ENCODE measurements at regions not wholly inside any gene's neighbourhood (a gene's known extent, or its start where the extent isn't known, plus 50 kb on each side); places are given as distances from the start of the nearest gene placed in this dataset.

DNA sequence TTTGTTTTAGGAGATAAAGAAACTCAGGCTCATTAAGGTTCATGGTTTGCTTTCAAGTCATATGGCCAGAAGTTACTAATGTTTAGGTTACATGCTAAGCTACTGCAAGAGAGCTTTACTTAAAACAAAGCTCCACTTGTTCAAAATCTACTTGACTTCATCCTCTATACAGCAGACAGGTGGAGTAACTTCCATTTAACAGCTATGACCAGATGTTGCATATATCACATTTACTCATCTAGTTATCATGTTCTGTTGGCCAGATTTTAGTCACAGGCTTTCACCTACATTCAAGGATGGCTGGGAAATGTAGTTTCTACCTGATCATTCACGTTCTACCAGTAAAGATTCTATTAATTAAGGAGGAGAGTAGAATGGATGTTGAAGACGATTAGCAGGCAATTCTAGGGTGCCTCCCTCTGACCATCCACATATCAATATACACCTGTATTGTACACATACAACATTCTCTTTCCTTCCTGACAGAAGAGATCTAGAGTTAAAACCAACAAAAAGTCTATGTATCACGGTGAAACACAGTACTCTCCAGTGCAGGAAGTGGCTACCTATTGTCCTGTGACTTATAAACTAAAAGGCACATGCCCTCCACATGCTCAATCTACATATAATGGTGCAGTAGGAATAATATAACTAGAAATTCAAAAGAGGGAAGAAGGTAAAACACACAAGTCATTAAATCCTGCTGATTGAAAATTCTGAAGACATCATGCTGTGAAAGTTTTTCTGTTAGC, 488.0 kb downstream of the MDFIC start:
- TF ChIP-seq POLR2A (IDR thresholded peaks at IDR 0.05; ENCODE audit: low read depth, low read length): no peak
- TF ChIP-seq, protein P1, sequence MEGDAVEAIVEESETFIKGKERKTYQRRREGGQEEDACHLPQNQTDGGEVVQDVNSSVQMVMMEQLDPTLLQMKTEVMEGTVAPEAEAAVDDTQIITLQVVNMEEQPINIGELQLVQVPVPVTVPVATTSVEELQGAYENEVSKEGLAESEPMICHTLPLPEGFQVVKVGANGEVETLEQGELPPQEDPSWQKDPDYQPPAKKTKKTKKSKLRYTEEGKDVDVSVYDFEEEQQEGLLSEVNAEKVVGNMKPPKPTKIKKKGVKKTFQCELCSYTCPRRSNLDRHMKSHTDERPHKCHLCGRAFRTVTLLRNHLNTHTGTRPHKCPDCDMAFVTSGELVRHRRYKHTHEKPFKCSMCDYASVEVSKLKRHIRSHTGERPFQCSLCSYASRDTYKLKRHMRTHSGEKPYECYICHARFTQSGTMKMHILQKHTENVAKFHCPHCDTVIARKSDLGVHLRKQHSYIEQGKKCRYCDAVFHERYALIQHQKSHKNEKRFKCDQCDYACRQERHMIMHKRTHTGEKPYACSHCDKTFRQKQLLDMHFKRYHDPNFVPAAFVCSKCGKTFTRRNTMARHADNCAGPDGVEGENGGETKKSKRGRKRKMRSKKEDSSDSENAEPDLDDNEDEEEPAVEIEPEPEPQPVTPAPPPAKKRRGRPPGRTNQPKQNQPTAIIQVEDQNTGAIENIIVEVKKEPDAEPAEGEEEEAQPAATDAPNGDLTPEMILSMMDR (IDR thresholded peaks at IDR 0.05; ENCODE audit: extremely low read depth in 1 of 2, insufficient read depth in 1 of 2, low read depth in 1 of 2, low read length in 2 of 2): no peak
- no peak for TF ChIP-seq EZH2 (IDR thresholded peaks at IDR 0.05; ENCODE audit: borderline replicate concordance, low read depth, low read length, severe bottlenecking)
- no peak for TF ChIP-seq POLR2AphosphoS5 (IDR thresholded peaks at IDR 0.05; ENCODE audit: insufficient read depth, low read depth, low read length)
- TF ChIP-seq FOS (IDR thresholded peaks at IDR 0.05; ENCODE audit: borderline replicate concordance, insufficient read depth, low read length): no peak

All from endothelial cell of umbilical vein (primary cell).